SK-N-MC (cell line): ENCODE measurements at regions not wholly inside any gene's neighbourhood (a gene's known extent, or its start where the extent isn't known, plus 50 kb on each side); places are given as distances from the start of the nearest gene placed in this dataset.
A peak's percentile ranks its signal among the peaks of the same experiment; 100 is the strongest.

Source experiments
- EZH2 ChIP-seq: fragments of 200-600 bp; sonication (generic); IDR thresholded peaks from one replicate; pipeline ENCODE4 v1.6.1; 2017; ENCODE audit warnings: antibody characterized with exemption
- FOXP2 ChIP-seq: optimal IDR thresholded peaks from 2 replicates; pipeline ENCODE3; 2011; ENCODE audit warnings: mild to moderate bottlenecking, moderate library complexity; ENCODE audit not compliant: insufficient read depth; ENCODE audit errors: extremely low read length, control extremely low read depth
- POLR2AphosphoS5 ChIP-seq: IDR thresholded peaks from 2 replicates; pipeline ENCODE4 v1.6.1; 2012; ENCODE audit warnings: mild to moderate bottlenecking, low read depth, low read length, borderline replicate concordance

- no peak for TF ChIP-seq EZH2
- peak; percentile 13; the same call in 1 of the 2 replicates for TF ChIP-seq POLR2AphosphoS5
- no peak for TF ChIP-seq FOXP2
Observed at GRCh38 chr1:87765681-87766070, 437.0 kb downstream of the LMO4 start.
